Right ventricle myocardium inferior (tissue), 1 donor: ENCODE measurements at regions not wholly inside any gene's neighbourhood (a gene's known extent, or its start where the extent isn't known, plus 50 kb on each side); places are given as distances from the start of the nearest gene placed in this dataset.
A peak's percentile ranks its signal among the peaks of the same experiment; 100 is the strongest.
"Not testable (repeated sequence)": the region's sequence is repeated elsewhere in the genome, so short reads cannot be mapped to it uniquely, and the experiment has no call there.

Source experiments
- ATAC-seq: fragments of 200-7000 bp; cut with Tn5 transposase; one replicate; pipeline ENCODE4 v1.9.1; 2020; ENCODE audit warnings: mild to moderate bottlenecking, moderate library complexity
- DNase-seq: peaks from one replicate; pipeline ENCODE4 v3.0.0; 2021; ENCODE audit errors: missing footprints
- intact Hi-C: fragments of 100-400 bp; cut with DNase I; formaldehyde crosslinking; loops from one replicate; pipeline ENCODE4 v1.11.0; 2022
- donor health status: DM: no; HTN: yes; CAD: no; lungs with severe emphysema.

- DNase-seq: peak; percentile 73
- ATAC-seq: peak; percentile 95
These were observed 195.8 kb upstream of the TPTE start for GRCh38 chr21:10325546-10325945.

DNA sequence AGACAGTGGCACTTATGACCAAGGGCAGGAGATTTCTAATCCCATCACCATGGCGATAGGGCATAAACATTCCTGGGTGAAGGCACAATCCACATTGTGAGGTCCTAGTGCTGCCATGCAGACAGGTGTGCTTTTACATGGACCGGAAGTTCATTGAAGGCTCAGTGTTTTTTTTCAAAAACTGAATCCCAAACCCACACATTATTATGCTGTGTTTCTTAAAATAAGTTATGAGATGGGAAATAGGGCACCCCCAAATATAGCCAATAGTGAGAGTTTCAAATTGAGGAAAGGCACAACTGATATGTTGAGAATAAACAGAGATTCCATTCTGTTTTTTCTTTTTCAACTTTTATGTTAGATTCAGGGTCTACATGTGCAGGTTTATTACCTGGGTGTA is 195.2 kb upstream of the TPTE start:
- ATAC-seq: peak; percentile 58
- DNase-seq, intact Hi-C loops: not testable (repeated sequence)

More at GRCh38 chr21:10325546-10325945, 195.8 kb upstream of the TPTE start:
- intact Hi-C loops: not testable (repeated sequence)

GRCh38 chr21:10328646-10329045 is 192.7 kb upstream of the TPTE start:
- DNase-seq, intact Hi-C loops, ATAC-seq: not testable (repeated sequence)

GRCh38 chr21:10330641-10331119 is 190.7 kb upstream of the TPTE start:
- intact Hi-C loops: not testable (repeated sequence)
- DNase-seq: peak; percentile 78
- peak; percentile 14 for ATAC-seq

DNA sequence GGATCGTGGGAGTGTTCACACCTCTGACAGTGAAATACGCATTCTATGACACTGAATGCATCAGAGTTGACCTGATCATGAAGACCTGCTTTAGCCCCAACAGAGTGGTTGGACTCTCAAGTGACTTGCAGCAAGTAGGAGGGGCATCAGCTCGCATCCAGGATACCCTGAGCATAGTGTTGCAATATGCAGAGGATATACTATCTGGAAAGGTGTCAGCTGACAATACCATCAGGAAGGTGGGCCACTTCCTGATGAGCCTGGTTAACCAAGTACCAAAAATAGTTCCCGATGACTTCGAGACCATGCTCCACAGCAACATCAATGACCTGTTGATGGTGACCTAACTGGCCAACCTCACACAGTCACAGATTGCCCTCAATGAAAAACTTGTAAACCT is 190.2 kb upstream of the TPTE start:
- DNase-seq, intact Hi-C loops: not testable (repeated sequence)
- ATAC-seq: peak; percentile 11

- intact Hi-C loops, DNase-seq: not testable (repeated sequence)
- ATAC-seq: peak; percentile 4
These were observed 188.4 kb upstream of the TPTE start for GRCh38 chr21:10332935-10333334.

DNA sequence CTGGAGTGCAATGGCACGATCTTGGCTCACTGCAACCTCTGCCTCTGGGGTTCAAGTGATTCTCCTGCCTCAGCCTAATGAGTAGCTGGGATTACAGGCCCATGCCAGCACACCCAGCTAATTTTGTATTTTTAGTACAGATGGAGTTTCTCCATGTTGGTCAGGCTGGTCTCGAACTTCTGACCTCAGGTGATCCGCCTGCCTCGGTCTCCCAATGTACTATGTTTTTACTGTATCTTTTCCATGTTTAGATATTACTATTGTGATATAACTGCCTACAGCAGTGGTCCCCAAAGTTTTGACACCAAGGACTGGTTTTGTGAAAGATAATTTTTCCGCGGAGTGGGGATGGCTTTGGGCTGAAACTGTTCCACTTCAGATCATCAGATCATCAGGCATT is 187.0 kb upstream of the TPTE start:
- DNase-seq, ATAC-seq, intact Hi-C loops: not testable (repeated sequence)

GRCh38 chr21:10342261-10342956 is 179.0 kb upstream of the TPTE start:
- DNase-seq, intact Hi-C loops: not testable (repeated sequence)
- peak; percentile 42 for ATAC-seq

DNA sequence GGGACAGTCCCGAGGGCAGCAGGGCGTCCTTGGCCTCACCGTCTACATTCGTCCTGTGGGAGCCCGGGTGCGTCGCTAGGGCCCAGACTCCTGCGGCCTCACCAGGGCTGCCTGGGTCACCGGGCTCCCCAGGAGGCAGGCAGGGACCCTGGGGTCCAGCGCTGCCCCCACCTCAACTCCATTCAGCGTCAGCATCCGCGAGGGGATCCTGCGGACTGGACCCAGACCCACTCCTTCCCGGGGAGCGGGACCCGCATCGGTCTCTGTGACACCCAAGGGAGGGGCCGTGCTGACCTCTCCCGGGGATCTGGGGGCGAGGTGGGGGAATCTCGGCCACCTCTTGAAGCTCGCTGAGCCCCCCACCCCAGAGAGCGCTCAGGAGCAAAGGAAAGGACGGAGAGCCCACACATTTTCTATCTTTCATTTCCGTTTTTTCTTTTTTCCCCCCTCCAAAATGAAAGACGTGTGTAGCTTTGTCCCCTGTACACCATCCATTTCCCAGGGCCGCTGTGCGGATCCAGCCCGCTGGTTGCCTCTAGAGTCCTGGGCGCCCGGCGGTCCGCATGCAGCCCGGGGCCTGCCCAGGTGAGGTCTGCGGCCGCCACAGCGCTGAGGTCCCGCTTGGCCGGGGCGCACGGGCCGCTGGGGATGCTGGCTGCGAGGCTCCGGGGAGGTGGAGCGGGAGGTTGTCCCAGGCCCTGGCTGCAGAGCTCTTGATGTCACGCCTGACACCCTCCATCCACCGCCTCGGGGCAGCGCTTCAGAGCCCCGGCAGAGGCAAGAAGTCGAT is 178.0 kb upstream of the TPTE start:
- peak; percentile 81 for DNase-seq
- ATAC-seq, intact Hi-C loops: not testable (repeated sequence)

DNA sequence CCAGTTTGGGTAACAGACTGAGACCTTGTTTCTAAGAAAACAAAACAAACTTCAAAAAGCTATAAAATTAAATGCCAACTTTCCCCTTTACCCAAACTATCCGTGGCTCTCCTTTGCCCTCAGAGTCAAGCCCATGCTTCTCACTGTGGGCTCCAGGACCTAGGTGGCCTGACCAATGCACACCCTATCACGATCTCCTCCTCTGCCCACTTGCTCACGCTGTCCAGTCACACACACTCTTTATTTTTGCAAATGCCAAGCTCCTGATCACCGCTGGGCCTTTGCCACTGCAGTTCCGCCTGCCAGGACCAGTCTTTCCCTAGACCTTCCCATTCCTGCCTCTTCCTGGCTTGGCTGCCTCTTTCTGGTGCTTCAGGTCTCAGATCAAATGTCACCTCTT is 177.1 kb upstream of the TPTE start:
- ATAC-seq, intact Hi-C loops, DNase-seq: not testable (repeated sequence)

GRCh38 chr21:10345178-10345612 is 176.2 kb upstream of the TPTE start:
- DNase-seq, intact Hi-C loops, ATAC-seq: not testable (repeated sequence)

GRCh38 chr21:10346249-10346648 is 175.1 kb upstream of the TPTE start:
- DNase-seq, intact Hi-C loops: not testable (repeated sequence)
- peak; percentile 12 for ATAC-seq

- DNase-seq, intact Hi-C loops: not testable (repeated sequence)
- ATAC-seq: peak; percentile 2
These were observed 174.3 kb upstream of the TPTE start for GRCh38 chr21:10346933-10347615.

DNA sequence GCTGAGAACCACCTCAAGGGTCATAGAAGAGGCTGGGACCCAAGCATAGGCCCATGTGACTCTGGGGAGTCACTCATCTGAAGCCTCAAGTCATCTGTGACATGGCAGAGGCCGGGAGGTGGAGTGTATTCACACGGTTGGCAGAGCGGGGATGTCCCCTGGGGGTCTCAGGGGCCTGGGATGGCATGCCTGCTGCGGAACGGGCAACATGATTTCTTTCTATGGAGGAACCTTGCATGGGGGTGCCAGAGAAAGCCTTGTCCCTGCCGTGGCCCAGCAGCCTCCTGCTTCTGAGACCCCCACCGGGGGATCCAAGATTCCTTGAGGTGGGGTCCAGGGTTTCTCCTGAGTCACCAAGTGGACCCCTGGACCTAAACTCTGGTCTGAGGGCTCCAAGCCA is 173.7 kb upstream of the TPTE start:
- intact Hi-C loops: not testable (repeated sequence)
- peak; percentile 72 for DNase-seq
- ATAC-seq: peak; percentile 7

DNA sequence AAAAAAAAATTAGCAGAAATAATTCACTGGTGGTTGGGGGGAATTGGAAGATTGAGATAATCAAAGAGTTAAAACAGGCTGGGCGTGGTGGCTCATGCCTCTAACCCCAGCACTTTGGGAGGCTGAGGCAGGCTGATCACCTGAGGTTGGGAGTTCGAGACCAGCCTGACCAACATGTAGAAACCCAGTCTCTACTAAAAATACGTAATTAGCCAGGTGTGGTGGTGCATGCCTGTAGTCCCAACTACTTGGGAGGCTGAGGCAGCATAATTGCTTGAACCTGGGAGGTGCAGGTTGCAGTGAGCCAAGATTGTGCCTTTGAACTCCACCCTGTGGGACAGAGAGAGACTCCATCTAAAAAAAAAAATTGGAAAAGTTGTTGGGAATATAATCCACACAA is 173.2 kb upstream of the TPTE start:
- DNase-seq, intact Hi-C loops, ATAC-seq: not testable (repeated sequence)

DNA sequence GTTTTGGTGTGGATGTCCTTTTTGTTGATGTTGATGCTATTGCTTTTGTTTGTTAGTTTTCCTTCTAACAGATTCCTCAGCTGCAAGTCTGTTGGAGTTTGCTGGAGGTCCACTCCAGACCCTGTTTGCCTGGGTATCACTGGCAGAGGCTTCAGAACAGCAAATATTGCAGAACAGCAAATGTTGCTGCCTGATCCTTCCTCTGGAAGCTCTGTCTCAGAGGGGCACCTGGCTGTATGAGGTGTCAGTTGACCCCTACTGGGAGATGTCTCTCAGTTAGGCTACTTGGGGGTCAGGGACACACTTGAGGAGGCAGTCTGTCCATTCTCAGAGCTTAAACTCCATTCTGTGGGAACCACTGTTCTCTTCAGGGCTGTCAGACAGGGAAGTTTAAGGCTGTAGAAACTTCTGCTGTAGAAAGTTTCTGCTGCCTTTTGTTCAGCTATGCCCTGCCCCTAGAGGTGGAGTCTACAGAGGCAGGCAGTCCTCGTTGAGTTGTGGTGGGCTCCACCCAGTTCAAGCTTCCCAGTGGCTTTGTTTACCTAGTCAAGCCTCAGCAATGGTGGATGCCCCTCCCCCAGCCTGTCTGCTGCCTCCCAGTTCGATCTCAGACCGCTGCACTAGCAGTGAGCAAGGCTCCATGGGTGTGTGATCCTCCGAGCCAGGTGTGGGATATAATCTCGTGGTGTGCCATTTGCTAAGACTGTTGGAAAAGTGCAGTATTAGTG is 166.4 kb upstream of the TPTE start:
- DNase-seq, intact Hi-C loops: not testable (repeated sequence)
- ATAC-seq: peak; percentile 26

- DNase-seq, intact Hi-C loops, ATAC-seq: not testable (repeated sequence)
These were observed 162.3 kb upstream of the TPTE start for GRCh38 chr21:10359120-10359519.

DNA sequence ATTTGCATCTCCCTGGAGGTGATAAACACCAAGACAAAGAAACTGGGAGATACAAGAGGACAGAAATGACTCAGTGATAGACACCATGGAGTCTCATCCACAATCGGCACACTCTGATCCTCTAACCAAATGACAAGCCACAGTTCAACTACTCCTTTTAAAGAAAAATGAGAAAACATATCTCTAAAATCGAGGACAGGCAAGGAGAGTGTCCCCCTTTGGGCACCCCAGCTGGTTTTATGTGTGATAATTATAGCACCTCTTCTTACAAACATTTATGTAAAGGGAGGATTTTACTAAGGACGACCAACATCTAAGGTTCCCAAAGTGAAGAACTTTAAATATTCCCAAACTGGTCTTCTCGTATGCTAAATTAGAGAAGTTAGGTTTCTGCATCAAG is 161.5 kb upstream of the TPTE start:
- DNase-seq, ATAC-seq: not testable (repeated sequence)

More for the DNA sequence above, 161.5 kb upstream of the TPTE start:
- intact Hi-C loops: not testable (repeated sequence)
